ENCODE measurements at regions not wholly inside any gene's neighbourhood (a gene's known extent, or its start where the extent isn't known, plus 50 kb on each side); places are given as distances from the start of the nearest gene placed in this dataset.
"Not testable (repeated sequence)": the region's sequence is repeated elsewhere in the genome, so short reads cannot be mapped to it uniquely, and the experiment has no call there.

DNA sequence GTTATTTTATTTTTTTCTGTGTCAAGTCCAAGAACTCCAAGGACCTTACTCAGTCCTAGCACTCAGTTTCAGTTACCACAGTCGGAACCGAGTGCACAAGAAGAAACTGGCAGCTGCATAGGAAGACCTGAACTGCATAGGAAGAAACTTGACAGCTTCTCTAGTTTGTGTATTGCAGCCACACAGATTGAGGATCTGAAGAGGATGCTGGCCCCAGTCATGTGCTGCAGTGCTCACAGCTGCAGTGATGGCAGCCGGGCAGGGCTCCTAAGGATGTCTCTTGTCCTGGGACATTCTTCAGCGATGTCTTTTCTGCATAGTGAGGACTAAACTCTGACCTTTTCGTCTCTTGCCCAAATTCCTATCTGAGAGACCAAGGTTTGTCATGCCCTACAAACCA, 261.2 kb downstream of the STIM2 start:
- no peak for DNase-seq (ENCODE audit: low read depth in 2 of 2)

DNA sequence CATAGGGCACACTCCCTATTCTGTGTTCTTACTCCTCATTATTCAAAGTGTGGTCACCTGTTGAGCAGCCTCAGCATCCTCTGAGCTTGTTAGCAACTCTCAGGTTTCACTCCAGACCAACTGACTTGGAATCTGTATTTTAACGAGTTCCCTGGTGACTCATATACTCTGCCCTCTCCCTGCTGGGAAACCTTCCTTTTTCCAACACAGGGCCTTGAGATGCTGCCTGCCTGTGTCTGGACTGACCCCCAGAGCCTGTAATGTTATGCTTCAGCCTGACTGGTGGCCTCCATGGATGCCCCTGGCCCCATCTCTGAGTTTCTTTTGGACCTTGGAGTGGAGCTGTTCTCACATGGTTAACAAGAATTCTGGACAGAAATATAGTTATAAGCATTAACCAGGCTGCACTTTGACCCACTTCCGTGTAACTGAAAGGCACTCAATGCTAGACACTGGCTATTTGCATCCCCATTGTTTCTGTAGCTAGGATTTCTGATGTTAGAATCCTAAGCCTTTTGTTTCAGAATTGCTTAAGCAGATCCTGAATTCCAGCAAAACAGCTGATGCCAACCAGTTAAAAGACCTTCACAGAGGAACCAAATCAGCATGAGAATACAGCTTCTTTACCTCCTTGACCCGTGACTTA, 262.6 kb downstream of the STIM2 start:
- no peak for DNase-seq (ENCODE audit: low read depth in 2 of 2)

DNA sequence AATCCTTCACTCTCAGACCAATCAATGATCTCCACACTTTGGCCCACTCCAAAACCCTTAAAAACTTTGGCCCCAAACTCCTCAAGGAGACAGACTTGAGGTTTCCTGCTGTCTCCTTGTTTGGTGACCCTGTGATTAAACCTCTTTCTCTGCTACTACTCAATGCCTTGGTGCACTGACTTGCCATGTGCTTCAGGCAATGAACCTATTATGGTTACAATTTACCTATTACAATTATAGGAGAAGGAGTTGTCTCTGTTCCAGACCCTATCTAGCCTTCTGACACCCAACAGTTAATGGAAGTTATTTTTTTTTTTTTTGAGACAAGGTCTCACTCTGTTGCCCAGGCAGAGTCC, 263.1 kb downstream of the STIM2 start:
- no peak for DNase-seq (ENCODE audit: low read depth in 2 of 2)

DNA sequence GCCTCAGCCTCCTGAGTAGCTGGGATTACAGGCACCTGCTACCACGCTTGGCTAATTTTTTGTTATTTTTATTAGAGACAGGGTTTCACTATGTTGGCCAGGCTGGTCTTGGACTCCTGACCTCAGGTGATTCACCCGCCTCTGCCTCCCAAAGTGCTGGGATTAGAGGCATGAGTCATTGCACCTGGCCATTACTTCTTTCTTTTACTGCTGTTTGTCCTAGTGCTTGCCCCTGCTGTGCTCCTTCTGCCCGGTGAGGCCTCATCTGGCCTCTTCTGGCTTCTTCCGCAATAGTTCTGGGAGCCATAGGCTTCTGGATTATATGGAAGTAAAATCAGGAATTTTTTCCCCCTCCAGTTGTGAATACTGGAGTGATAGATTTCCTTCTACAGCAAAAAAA, 266.3 kb downstream of the STIM2 start:
- not testable (repeated sequence) for DNase-seq (ENCODE audit: low read depth in 2 of 2)

DNA sequence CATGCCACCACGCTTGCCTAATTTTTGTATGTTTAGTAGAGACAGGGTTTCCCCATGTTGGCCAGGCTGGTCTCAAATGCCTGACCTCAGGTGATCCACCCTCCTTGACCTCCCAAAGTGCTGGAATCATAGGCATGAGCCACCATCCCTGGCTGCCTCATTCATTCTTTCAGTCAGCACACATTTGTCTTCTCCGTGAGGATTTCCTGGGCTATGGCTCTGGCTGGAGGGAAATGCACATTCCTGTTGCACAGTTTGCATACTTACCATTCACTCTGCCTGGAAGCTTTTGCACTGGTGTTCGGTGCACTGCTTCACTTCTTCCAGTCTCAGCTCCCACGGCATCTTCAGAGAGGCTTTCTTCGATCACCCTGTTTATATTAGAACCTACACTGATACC, 267.8 kb downstream of the STIM2 start:
- DNase-seq (ENCODE audit: low read depth in 2 of 2), result no peak

DNA sequence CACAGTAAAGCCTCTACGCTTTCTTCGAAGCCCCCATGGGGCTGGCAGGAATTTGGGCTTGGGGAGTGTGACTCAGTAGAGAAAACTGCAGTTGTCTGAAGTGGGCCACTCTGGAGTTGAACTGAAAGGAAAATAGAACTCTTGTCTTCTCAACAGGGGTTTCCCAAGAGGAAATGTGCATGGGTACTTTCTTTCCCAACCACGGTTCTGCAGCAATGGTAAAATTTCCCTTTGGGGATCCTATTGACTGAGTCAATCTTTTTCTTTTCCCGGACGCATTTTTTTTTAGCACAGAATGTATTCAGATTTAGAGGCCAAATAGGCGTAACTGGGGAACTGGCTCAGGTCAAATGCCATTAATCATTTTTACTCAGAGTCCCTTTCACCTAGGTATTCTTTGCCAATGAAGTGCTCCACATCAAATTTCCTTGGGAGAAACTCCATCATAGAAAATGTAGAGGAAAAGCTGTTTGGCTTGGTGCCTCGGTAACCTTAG, 269.3 kb downstream of the STIM2 start:
- DNase-seq (ENCODE audit: low read depth in 2 of 2), result peak; percentile 9 to 11

DNA sequence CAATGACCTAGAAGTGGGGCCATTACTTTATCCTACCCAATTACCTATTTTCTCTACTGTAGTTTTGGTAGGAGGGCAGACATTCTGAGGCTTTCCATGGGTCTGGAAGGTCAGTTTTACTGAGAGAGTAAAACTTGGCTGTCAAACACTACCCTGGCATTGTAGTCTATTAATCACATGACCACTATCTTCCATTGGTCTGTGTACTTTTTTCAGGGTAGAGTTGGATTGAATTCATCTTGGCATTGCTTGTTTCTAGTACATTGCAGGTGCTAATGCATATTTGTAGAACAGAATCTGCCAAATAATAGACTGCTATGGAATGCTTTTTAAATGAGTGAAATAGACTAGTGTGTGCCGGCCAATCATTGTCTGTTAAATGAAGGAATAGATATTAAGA, 271.9 kb downstream of the STIM2 start:
- no peak for DNase-seq (ENCODE audit: low read depth in 2 of 2)

DNA sequence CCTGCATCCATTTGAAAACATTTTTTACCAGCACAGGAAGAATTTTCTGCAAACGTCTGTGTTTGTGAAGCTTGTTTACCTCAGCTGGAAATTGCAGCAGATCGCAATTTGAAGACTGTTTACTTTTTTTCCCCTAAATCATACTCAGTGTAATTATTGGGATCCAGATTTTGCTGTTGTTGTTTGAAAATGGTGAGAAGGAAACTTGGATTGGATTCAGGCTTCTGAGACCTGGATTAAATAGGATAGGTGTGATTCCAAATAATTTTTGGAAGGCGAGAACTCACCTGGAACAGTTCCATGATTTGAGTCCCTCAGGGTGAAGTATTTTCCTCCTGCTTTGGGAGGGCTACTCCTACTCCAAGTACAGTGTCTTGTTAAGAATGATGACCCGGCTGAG, 279.8 kb downstream of the STIM2 start:
- no peak for DNase-seq (ENCODE audit: low read depth in 2 of 2)

DNA sequence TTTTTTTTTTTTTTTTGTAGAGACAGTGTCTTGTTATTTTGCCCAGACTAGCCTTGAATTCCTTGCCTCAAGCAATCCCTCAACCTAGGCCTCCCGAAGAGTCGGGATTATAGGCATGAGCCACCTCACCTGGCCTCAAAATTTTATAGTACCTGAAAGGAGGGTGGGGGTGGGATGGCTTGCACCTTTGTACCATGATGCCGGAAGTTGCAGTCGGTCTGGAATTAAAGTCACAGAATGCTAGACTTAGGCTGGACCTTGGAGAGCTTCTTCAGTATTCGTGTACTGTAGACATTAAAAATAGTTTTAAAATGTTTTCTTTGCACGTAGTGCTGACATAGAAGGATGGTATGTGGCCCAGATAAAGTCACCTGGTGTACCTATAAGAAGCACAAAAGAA, 280.9 kb downstream of the STIM2 start:
- DNase-seq (ENCODE audit: low read depth in 2 of 2), result no peak

DNA sequence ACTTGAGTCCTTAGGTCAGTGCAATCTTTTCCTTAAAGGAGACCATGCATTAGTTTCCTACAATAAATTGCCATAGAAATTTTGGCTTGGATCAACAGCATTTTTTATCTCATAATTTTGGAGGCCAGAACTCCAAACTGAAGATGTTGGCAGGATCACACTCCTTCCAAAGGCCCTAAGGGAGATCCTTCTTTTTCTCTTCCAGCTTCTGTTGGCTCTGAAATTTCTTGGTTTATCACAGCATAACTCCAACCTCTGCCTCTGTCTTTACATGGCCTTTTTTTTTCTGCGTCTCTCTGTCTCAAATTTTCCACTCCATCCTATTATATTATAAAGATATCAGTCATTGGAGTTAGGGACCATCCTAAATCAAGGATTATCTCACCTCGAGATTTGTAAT, 282.2 kb downstream of the STIM2 start:
- no peak for DNase-seq (ENCODE audit: low read depth in 2 of 2)

DNA sequence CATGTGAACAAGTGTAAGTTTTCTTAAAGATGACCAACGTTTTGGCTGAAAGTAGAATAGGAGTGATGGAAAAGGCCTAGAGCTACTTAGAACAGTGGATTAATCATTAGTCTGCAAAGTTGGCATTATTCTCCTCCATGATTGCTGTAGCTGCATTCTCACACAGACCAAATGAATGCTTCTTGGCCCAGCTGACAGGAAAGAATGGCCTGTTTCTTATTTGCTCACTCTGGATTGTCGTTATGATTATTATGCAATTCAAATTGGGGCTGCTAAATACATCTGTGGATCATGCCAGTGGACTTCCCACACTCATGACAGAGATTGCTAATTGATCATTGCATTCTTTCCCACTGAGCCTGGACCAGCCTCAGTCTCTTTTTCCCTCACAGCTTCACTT, 285.0 kb downstream of the STIM2 start:
- no peak for DNase-seq (ENCODE audit: low read depth in 2 of 2)

DNA sequence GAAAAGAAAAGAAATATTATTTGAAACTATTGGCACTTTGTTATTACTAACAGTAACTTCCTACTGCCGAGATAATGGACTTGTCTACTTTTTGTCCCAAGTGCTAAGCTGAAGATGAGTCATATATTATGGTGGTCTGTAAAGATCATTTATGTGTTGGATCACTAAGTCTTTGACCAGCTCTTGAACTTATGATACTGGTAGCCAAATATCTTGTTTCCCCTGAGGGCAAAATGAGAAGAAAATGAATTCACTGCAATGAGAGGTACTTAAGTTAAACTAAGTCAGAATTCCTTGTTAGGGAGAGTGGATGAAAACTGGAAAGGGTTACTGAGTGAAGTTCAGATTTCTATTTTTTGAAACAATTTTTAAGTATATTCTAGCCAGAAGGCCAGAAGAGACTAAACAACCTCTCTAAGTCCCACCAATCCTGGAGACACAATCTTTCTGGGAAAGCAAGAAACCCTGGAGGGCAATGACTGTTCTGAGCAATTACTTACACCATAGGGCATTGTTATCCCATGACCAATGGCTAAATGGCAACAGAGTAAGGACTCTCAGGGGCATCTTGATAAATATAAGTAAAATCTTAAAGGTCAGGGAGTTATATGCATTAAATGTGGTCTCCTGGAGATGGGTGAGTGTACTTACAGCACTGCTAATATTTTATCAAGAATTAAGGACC, 287.7 kb downstream of the STIM2 start:
- DNase-seq (ENCODE audit: low read depth in 2 of 2), result no peak

DNA sequence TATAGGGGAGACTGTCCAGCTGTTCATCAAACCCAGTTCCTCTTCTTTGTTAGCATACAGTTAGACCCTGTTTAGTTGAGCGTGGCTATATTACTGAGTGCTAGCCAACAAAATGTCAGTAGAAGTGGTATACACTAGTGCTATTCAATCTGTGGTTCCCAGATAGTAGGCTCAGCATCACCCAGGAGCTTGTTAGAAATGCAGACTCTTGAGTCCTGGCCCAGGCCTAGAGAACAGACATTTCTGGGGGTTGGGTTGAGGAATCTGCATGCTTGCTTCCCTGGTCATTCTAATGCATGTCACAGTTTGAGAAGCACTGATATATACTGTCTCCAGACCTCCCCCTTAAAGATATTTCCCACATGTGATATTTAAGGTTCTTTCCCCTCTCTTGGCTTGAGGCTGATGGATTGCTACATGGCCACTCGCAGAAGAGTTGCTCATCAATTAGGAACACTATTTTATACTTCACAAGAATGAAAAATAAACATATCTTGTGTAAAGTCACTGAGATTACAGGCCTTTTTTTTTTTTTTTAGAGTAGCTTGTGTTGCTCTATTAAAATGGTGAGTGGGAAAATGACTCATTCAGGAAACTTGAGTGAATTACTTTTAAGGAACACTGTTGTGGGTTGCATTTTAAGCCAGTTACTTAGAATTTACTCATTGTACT, 289.0 kb downstream of the STIM2 start:
- peak; percentile 39 to 41 for DNase-seq (ENCODE audit: low read depth in 2 of 2)

DNA sequence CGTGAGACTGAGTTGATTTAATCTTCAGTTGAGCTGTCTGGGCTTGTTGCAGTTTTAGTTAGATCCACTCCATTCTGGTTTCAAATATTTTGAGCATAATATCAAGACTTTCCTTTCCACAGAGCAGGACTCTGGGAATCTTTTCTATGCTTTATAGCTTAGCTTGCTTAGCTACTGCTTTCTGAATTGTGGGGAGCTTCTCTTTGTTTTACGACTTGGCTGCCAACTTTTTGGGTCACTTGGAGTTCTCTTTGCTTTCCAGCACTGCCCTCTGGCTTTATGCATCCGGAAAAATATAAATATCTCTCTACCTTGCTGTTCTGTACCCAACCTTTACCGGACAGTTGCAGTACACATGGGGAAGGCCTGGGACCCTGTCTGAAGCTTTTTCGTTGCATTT, 292.1 kb downstream of the STIM2 start:
- DNase-seq (ENCODE audit: low read depth in 2 of 2), result no peak

DNA sequence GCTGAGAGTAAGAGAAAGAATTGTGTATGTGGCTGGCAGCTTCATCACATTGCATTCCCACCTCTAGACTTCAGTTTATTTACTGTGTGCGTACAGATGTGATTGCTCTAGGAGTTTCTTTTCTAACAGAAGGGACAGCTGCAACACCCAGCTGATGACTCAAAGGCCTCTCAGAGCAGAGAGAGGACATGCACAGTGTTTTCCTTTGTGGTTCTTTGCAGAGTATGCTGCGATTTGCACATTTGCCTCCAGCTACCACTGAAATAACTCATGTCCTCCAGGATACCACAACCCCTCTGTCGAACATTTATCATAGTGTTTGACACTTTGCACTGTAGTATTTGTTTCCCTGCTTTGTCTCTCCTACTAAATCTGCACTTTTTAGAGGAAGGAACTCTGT, 294.1 kb downstream of the STIM2 start:
- peak; percentile 73 to 75 for DNase-seq (ENCODE audit: low read depth in 2 of 2)

DNA sequence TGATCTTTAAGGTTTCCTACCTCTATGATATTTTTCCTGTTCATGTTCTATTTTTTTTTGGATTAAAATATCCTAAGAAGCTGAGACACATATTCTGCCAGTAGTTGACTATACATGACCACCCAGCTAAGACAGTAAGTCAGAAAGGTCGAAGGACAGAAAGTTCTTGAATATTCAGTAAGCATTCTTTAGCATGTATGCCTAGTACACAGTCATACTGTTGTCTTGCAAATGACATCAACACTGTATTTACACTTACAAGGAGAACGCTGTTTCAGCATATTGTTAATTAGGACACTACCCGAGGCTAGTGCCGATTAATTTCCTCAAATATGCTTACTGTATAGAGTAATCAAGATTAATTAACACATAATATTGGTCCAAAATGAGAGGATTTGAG, 300.6 kb downstream of the STIM2 start:
- no peak for DNase-seq (ENCODE audit: low read depth in 2 of 2)

DNA sequence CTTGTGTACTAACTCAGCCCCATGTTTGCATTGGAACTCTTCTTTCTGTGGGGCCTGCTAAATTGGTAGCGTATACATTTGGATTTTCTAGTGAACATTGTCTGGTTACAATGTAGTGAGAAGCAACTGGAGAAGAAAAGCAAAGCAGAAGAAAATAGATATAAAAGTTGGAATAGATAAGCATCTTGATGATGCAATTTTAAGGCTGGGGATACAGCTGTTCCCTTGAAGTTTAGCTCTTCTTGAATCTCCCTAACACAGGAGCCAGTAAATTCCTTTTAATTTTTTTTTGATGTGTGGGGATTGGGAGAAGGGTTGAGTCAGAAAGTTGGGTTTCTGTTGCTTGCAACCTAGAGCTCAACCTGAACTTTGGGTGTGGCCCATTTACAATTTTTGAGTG, 308.1 kb downstream of the STIM2 start:
- no peak for DNase-seq (ENCODE audit: low read depth in 2 of 2)

DNA sequence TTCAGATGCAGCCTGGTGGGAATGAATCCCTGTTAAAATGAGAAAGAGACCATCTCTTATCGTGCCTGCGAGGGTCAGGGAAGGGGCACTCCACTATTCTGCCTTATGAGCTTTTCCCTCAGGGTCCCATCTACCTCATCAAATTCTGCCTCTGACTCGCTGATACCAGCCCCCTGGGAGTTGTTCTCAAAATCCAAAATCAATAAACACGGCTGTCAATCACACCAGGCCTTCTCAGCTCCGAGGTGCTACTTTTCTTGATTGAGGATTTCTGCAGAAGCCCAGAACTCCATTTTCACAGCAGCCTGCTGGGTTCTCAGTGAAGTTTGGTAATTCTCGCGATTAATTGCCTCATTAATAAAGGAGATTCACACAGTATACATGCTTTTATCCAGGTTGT, 312.6 kb downstream of the STIM2 start:
- no peak for DNase-seq (ENCODE audit: low read depth in 2 of 2)

DNA sequence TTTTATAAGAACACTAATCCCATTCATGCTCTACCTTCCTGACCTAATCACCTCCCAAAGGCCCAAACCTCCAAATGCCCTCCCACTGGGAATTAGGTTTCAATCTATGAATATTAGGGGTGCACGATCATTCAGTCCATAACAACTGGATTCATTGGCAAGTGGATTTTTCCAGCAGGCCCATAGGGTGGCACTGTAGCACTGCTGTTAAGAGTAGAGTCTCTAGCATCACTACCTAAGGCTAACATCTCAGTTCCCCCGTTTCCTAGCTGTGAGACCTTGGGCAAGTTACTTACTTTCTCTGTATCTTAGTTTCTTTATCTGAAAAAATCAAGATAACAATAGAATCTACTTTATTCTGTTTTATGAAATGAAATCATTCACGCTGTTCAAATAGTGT, 315.8 kb downstream of the STIM2 start:
- peak; percentile 17 to 20 for DNase-seq (ENCODE audit: low read depth in 2 of 2)

DNA sequence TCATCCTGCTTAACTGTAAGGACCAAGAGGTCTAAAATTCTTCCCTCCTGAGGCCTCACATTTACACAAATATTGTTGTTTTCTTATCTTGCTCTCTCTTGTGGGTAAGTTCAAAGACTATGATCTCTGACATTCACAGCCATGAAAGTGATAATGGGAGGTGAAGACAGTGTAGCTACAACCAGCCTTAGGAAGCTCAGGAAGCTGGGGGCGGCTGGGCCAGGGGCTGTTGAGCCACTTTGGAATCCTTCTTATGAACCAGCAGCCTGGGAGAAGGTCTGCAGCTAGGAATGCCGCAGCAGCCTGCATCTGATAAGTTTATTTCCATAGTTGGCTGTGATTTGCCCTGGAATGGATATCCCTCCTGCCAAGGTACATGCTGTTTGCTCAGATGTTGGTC, 316.2 kb downstream of the STIM2 start:
- DNase-seq (ENCODE audit: low read depth in 2 of 2), result no peak

DNA sequence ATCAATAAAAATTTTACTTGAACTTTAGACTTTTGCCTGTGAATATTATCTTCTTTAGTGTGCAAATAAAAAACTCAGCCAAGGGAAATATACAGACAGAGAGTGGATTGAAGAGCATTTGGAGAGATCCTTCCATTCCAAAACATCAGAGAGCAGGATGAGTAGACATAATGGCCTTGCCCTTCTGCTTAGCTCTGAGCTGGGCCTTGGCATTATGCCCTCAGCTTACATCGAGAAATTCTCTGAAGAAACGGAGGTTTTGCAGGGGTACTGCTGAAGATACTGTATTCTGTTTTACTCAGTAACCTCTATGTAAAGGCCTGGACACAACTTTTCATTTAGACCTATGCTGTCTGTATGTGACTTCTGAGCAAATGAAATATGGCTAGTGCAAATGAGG, 317.4 kb downstream of the STIM2 start:
- no peak for DNase-seq (ENCODE audit: low read depth in 2 of 2)

DNA sequence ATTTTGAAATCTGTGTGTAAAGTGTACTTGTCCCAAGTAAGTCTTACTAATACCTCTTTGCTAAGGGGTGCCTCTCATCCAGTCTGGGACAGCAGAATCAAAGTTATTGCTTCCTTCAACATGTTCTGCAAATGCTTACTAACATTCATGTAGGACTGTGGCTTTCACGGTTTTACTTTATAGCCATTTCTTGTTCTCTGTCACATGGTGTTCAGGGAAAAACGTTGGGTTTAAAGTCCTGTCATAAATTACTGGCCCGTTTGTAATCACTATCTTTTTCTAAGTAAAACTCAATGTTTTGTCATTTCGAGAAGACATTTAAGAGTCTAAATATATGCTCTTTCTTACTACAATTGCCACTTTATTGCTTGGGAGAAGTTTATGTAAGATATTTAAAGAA, 321.1 kb downstream of the STIM2 start:
- DNase-seq (ENCODE audit: low read depth in 2 of 2), result no peak

DNA sequence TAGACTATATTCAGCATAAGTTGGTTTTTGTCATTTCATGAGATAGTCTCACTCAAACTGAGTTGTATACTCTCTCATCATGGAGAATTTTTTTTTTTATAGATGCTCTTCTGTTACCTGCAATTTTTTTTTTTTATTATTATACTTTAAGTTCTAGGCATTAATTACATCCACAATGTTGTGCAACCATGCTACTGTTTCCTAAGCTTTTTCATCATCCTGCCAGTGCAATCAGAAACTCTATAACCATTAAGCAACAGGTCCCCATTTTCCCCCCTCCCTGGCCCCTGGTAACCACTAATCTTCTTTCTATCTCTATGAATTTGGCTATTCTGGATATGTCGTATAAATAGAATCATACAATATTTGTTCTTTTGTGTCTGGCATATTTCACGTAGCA, 321.6 kb downstream of the STIM2 start:
- DNase-seq (ENCODE audit: low read depth in 2 of 2), result no peak

Data from fibroblast of skin of left quadriceps (primary cell).